Endodermal cell (in vitro differentiated cells): ENCODE measurements at regions not wholly inside any gene's neighbourhood (a gene's known extent, or its start where the extent isn't known, plus 50 kb on each side); places are given as distances from the start of the nearest gene placed in this dataset.

Experiments used
- DNase-seq: peaks from one replicate; pipeline ENCODE4 v3.0.0-alpha.2; 2017
- H3K27ac ChIP-seq: 2 replicates; pipeline ENCODE4 v1.5.1; 2013; ENCODE audit warnings: mild to moderate bottlenecking, low read depth, low read length, moderate library complexity
- H3K27me3 ChIP-seq: 2 replicates; pipeline ENCODE4 v1.6.1; 2013; ENCODE audit warnings: mild to moderate bottlenecking, low read length, moderate library complexity; ENCODE audit not compliant: insufficient read depth, control insufficient read depth, poor library complexity, severe bottlenecking
- H3K36me3 ChIP-seq: 2 replicates; pipeline ENCODE4 v1.7.0; 2013; ENCODE audit warnings: mild to moderate bottlenecking, low read length, moderate library complexity; ENCODE audit not compliant: control insufficient read depth, insufficient read depth
- H3K4me1 ChIP-seq: one replicate; pipeline ENCODE4 v1.7.0; 2013; ENCODE audit warnings: low read length; ENCODE audit not compliant: control insufficient read depth, insufficient read depth
- H3K4me3 ChIP-seq: 2 replicates; pipeline ENCODE4 v1.5.1; 2013; ENCODE audit warnings: mild to moderate bottlenecking, low read length, moderate library complexity
- H3K9ac ChIP-seq: 2 replicates; pipeline ENCODE4 v1.6.1; 2013; ENCODE audit warnings: mild to moderate bottlenecking, low read length, moderate library complexity; ENCODE audit not compliant: poor library complexity, severe bottlenecking; ENCODE audit errors: extremely low read depth
- H3K9me3 ChIP-seq: 2 replicates; pipeline ENCODE4 v1.6.1; 2013; ENCODE audit warnings: mild to moderate bottlenecking, low read length, moderate library complexity; ENCODE audit not compliant: control insufficient read depth
- H3K27ac Mint-ChIP-seq: 2 replicates; pipeline ENCODE4 v1.8.0; 2020; ENCODE audit warnings: mixed read lengths
- H3K27me3 Mint-ChIP-seq: 2 replicates; pipeline ENCODE4 v1.8.0; 2021; ENCODE audit warnings: mild to moderate bottlenecking, mixed read lengths; ENCODE audit not compliant: insufficient read depth
- H3K36me3 Mint-ChIP-seq: 2 replicates; pipeline ENCODE4 v1.8.0; 2020; ENCODE audit warnings: low read depth, mixed read lengths
- H3K4me1 Mint-ChIP-seq: 2 replicates; pipeline ENCODE4 v1.8.0; 2020; ENCODE audit warnings: mixed read lengths
- H3K4me3 Mint-ChIP-seq: 2 replicates; pipeline ENCODE4 v1.8.0; 2020; ENCODE audit warnings: mild to moderate bottlenecking, moderate library complexity, mixed read lengths
- H3K9me3 Mint-ChIP-seq: 2 replicates; pipeline ENCODE4 v1.8.0; 2020; ENCODE audit warnings: mild to moderate bottlenecking, mixed read lengths
- CTCF ChIP-seq: fragments of 200-600 bp; sonication (generic); conservative IDR thresholded peaks from 2 replicates; pipeline ENCODE4 v1.5.0; 2021; ENCODE audit warnings: antibody characterized with exemption, mild to moderate bottlenecking
- WGBS, 2 experiments: methylation state at CpG; one replicate each; pipeline versions ENCODE4 v1.1.5 to v1.1.7; 2013; ENCODE audit warnings: missing lambda C conversion rate in 2 of 2, mixed read lengths in 1 of 2; ENCODE audit not compliant: insufficient coverage in 1 of 2, insufficient read length in 1 of 2; 5-methylcytosine and 5-hydroxymethylcytosine counted together

DNA sequence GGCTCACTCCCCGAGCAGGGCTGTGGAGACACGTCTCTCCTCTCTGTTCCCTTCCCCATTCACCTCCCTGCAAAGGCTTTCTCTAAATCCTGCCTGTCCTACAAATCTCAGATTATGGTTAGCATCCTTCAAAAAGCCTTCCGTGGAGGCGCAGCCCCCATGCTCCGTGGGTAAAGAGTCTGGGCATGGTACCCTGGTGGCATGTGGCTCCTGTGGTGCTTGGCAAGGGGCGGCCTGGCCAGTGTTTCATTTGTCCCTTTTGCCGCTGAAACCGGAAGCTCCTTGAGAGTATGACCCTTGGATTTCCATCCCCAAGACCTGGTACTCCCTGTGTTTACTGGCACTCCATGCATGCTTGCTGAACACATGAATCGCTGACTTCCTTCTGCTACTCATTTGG is 839.3 kb upstream of the SALL3 start:
- peaks cover 30% of the 10 kb centered on the region for H3K27me3 ChIP-seq
- Mint-ChIP-seq H3K36me3 (no peaks in the 10 kb centered on the region), H3K9me3 (no peaks in the 10 kb centered on the region), H3K27ac (no peak overlapping the region), H3K4me1 (peaks cover 29% of the 10 kb centered on the region), H3K27me3 (peaks cover 37% of the 10 kb centered on the region), H3K4me3 (no peak overlapping the region)
- peaks cover 3% of the 10 kb centered on the region for H3K4me1 ChIP-seq
- no peak for DNase-seq
- H3K36me3 ChIP-seq = no peaks in the 10 kb centered on the region
- H3K9ac ChIP-seq = no peak overlapping the region
- TF ChIP-seq CTCF = no peak
- H3K27ac ChIP-seq = no peak overlapping the region
- no peaks in the 10 kb centered on the region for H3K9me3 ChIP-seq
- 91 to 95% methylated on average over 7 to 9 of the region's 9 CpGs for WGBS, 2 experiments
- no peak overlapping the region for H3K4me3 ChIP-seq

DNA sequence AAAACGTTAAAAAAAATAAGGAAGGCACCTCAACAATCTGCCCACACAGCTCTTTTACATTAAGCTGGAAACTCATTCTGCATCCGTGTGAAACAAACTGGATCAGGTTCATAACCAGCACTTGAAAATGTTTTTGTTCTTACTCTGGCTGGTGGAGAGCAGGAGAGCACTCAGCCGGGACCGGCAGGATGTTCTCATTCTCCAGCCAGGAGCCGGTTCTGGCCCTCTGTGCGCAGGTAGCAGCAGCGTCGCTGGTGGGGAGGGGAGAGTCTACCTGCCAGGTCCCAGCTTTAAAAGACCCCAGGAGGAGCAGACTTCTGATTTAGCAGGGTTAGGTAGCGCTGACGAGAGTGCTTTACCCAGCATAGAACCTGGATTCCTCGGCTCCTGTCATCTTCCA is 834.9 kb upstream of the SALL3 start:
- H3K4me3 ChIP-seq = no peak overlapping the region
- H3K27me3 Mint-ChIP-seq = peaks cover 66% of the 10 kb centered on the region
- no peaks in the 10 kb centered on the region for H3K36me3 Mint-ChIP-seq
- peaks cover 7% of the 10 kb centered on the region for H3K9me3 Mint-ChIP-seq
- H3K36me3 ChIP-seq = no peaks in the 10 kb centered on the region
- H3K9ac ChIP-seq = no peak overlapping the region
- no peak overlapping the region for H3K4me3 Mint-ChIP-seq
- peaks cover 3% of the 10 kb centered on the region for H3K4me1 ChIP-seq
- 93 to 100% methylated on average over 3 to 11 of the region's 11 CpGs for WGBS, 2 experiments
- no peak for TF ChIP-seq CTCF
- H3K27ac Mint-ChIP-seq = no peak overlapping the region
- DNase-seq = no peak
- peaks cover 8% of the 10 kb centered on the region for H3K9me3 ChIP-seq
- H3K27ac ChIP-seq = no peak overlapping the region
- peaks cover 13% of the 10 kb centered on the region for H3K27me3 ChIP-seq
- peaks cover 12% of the 10 kb centered on the region for H3K4me1 Mint-ChIP-seq

DNA sequence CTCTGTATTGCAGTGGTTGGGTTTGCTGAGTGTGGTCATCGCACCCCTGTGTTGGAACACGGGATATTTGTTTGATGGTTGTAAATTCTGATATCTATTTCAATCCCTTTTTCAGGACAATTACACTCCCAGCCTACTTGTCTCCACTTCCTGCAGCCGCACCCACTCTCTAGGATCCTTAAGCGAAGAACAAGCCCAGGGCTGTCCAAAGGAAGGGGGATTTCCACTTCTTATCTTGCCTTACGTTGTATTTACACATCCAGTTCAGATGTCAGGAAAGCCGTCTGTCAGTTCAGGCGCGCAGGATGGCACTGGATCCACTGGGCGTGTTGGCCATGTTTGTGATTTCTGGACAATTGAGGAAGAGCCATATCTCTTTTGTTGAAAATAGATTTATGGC is 834.5 kb upstream of the SALL3 start:
- H3K36me3 ChIP-seq = no peaks in the 10 kb centered on the region
- H3K27ac ChIP-seq = no peak overlapping the region
- no peak overlapping the region for H3K4me3 ChIP-seq
- no peak for DNase-seq
- no peaks in the 10 kb centered on the region for H3K36me3 Mint-ChIP-seq
- peaks cover 8% of the 10 kb centered on the region for H3K9me3 ChIP-seq
- H3K4me1 ChIP-seq = peaks cover under 1% of the 10 kb centered on the region
- H3K4me3 Mint-ChIP-seq = no peak overlapping the region
- WGBS, 2 experiments = 95% methylated on average over 7 of the region's 9 CpGs
- peaks cover 7% of the 10 kb centered on the region for H3K4me1 Mint-ChIP-seq
- no peak overlapping the region for H3K9ac ChIP-seq
- peaks cover 7% of the 10 kb centered on the region for H3K9me3 Mint-ChIP-seq
- peaks cover 63% of the 10 kb centered on the region for H3K27me3 Mint-ChIP-seq
- no peak for TF ChIP-seq CTCF
- no peak overlapping the region for H3K27ac Mint-ChIP-seq
- peaks cover 12% of the 10 kb centered on the region for H3K27me3 ChIP-seq
